Left ventricle myocardium inferior (tissue), 1 donor: ENCODE measurements at regions not wholly inside any gene's neighbourhood (a gene's known extent, or its start where the extent isn't known, plus 50 kb on each side); places are given as distances from the start of the nearest gene placed in this dataset.
A peak's percentile ranks its signal among the peaks of the same experiment; 100 is the strongest.

ENCODE experiments used
- DNase-seq: peaks from one replicate; pipeline ENCODE4 v3.0.0-alpha.2; 2020
- H3K27ac ChIP-seq: fragments of 200-600 bp; replicated peaks from 2 replicates; pipeline ENCODE4 v1.8.0; 2021
- H3K27me3 ChIP-seq: fragments of 200-600 bp; 2 replicates; pipeline ENCODE4 v1.8.0; 2021; ENCODE audit warnings: low read depth
- H3K36me3 ChIP-seq: fragments of 200-600 bp; 2 replicates; pipeline ENCODE4 v1.8.0; 2021
- H3K4me1 ChIP-seq: fragments of 200-600 bp; 2 replicates; pipeline ENCODE4 v1.8.0; 2021
- H3K4me3 ChIP-seq: fragments of 200-600 bp; 2 replicates; pipeline ENCODE4 v1.8.0; 2021; ENCODE audit warnings: mild to moderate bottlenecking, moderate library complexity
- H3K9me3 ChIP-seq: fragments of 200-600 bp; replicated peaks from 2 replicates; pipeline ENCODE4 v1.8.0; 2021
- intact Hi-C: fragments of 100-400 bp; cut with micrococcal nuclease; formaldehyde crosslinking; loops from one replicate; pipeline ENCODE4 v1.11.0; 2022
- TF ChIP-seq, protein P1 (sequence below): fragments of 200-600 bp; IDR thresholded peaks from 2 replicates; pipeline ENCODE4 v1.8.0; 2021; ENCODE audit warnings: antibody characterized with exemption, mild to moderate bottlenecking, borderline replicate concordance
- donor health status: DM: no; HTN: yes; CAD: no; lungs with severe emphysema.

- H3K27me3 ChIP-seq: no peaks in the 10 kb centered on the region
- no peak overlapping the region for H3K4me3 ChIP-seq
- DNase-seq: no peak
- peaks cover 33% of the 10 kb centered on the region for H3K4me1 ChIP-seq
- intact Hi-C loops: no loop called here
- no peaks in the 10 kb centered on the region for H3K36me3 ChIP-seq
- TF ChIP-seq, protein P1, sequence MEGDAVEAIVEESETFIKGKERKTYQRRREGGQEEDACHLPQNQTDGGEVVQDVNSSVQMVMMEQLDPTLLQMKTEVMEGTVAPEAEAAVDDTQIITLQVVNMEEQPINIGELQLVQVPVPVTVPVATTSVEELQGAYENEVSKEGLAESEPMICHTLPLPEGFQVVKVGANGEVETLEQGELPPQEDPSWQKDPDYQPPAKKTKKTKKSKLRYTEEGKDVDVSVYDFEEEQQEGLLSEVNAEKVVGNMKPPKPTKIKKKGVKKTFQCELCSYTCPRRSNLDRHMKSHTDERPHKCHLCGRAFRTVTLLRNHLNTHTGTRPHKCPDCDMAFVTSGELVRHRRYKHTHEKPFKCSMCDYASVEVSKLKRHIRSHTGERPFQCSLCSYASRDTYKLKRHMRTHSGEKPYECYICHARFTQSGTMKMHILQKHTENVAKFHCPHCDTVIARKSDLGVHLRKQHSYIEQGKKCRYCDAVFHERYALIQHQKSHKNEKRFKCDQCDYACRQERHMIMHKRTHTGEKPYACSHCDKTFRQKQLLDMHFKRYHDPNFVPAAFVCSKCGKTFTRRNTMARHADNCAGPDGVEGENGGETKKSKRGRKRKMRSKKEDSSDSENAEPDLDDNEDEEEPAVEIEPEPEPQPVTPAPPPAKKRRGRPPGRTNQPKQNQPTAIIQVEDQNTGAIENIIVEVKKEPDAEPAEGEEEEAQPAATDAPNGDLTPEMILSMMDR: no peak
- peaks cover 2% of the 10 kb centered on the region for H3K9me3 ChIP-seq
- peak overlapping the region; percentile 71 for H3K27ac ChIP-seq
These were observed 399.1 kb upstream of the PIK3R1 start for GRCh38 chr5:67816456-67816855.

DNA sequence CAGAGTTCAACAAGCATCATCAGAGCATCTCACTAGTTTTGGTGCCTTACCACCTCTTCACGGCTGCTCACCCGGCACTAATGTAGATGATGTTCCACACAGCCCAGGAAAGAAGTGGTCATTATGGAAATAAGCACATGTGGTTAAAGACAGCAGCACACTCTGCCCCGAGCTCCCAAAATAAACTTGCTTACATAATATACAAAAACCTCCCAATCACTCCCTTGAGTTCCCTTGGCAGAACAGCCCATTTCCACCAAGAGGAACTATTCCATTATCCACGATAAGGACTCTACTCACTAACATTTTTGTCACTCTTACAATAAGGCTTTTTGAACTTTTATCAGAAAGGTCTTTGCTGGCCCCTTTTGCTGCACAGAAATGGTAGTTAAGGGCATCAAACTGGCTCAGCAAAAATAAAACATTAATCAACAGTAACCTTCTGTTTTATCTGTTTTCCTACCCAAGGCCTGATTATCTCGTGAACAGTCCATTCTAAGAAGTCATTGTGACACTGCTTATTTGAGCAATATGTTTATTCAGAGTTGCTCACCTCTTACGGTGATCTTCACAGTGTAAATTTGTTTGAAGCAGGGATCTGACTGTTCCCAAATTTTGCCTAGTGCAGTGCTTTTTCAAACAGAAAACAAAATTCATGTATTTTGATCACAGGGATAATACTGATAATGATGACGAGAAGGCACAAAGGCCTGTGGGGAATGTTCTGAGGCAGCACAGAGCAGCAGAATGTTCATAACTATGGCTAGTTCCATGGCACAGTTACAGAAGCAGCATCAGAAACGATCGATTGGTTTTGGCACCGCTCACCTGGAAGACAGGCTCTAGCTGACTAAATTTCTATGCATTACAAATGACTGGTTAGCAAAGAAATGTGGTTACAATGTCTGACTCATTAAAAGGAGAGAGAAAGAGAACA is 399.8 kb upstream of the PIK3R1 start:
- no peaks in the 10 kb centered on the region for H3K27me3 ChIP-seq
- H3K36me3 ChIP-seq: no peaks in the 10 kb centered on the region
- intact Hi-C loops: no loop called here
- H3K27ac ChIP-seq: peak overlapping the region; percentile 71
- TF ChIP-seq, protein P1: peak; percentile 6
- H3K4me3 ChIP-seq: no peak overlapping the region
- DNase-seq: peak; percentile 22
- peaks cover 2% of the 10 kb centered on the region for H3K9me3 ChIP-seq
- H3K4me1 ChIP-seq: peaks cover 37% of the 10 kb centered on the region

- no peak for DNase-seq
- Histone ChIP-seq H3K4me1 (peaks cover 38% of the 10 kb centered on the region), H3K36me3 (no peaks in the 10 kb centered on the region), H3K27me3 (no peaks in the 10 kb centered on the region), H3K9me3 (peaks cover 2% of the 10 kb centered on the region), H3K27ac (peak overlapping the region; percentile 71), H3K4me3 (no peak overlapping the region)
- TF ChIP-seq, protein P1: no peak
- intact Hi-C loops: no loop called here
These were observed 400.8 kb upstream of the PIK3R1 start for GRCh38 chr5:67814569-67815311.

DNA sequence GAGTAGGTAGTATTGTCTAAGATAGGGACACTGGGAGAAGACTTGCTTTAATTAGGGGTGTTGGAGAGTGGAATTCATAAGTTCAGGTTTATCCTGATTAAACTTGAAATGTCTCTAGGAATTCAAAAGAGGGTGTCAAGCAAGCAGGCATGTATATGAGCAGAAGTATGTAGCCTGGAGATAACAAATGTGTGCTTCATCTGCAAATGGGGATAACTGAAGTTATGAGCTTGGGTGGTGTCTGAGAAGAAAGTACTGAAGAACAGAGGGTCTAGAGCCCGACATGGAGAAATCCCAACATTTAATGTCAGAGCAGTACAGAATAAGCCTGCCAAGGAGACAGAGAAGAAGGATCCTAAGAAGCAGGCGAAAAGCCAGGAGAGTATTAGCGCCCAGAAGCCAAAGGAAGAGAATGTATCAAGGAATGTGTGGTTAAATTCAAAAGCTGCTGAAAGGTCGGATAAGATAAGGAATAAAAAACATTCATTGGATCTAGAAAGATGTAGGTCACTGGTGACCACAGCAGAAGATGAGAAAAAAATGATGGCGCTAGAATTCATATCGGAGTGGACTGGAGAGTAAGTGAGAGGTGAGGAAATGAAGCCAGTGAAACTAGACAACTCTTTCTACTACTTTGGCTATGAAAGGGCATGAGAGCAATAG is 401.5 kb upstream of the PIK3R1 start:
- H3K27ac ChIP-seq: peak overlapping the region; percentile 71
- intact Hi-C loops: no loop called here

DNA sequence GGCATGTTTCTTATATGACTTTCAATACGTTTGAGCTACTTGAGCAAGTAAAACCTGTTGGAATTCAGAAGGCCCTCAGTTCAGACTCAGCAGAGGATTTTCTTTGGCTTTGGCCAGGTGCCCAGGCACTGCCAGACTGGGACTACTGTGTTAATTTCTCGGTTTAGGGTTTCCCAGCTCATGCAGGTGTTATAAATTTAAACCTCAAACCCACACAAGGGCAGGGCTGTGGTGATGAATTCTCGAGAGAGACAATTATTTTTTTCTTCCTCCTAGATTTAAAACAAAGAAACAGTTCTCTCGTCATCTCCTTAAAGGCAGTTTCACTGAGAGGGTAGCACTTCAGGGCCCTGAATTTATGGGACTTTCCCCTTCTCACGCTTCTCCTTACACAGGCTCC is 406.0 kb upstream of the PIK3R1 start:
- H3K36me3 ChIP-seq: no peaks in the 10 kb centered on the region
- peak overlapping the region; percentile 90 for H3K27ac ChIP-seq
- H3K4me3 ChIP-seq: no peak overlapping the region
- H3K4me1 ChIP-seq: peaks cover 50% of the 10 kb centered on the region
- no peaks in the 10 kb centered on the region for H3K27me3 ChIP-seq
- DNase-seq: no peak
- intact Hi-C loops: no loop called here
- TF ChIP-seq, protein P1: no peak
- no peaks in the 10 kb centered on the region for H3K9me3 ChIP-seq

More for the DNA sequence above, 401.5 kb upstream of the PIK3R1 start:
- TF ChIP-seq, protein P1: no peak
- H3K4me1 ChIP-seq: peaks cover 46% of the 10 kb centered on the region
- DNase-seq: no peak
- H3K27me3 ChIP-seq: no peaks in the 10 kb centered on the region
- no peaks in the 10 kb centered on the region for H3K9me3 ChIP-seq
- H3K4me3 ChIP-seq: no peak overlapping the region
- no peaks in the 10 kb centered on the region for H3K36me3 ChIP-seq
